H1 (cell line): ENCODE measurements at regions not wholly inside any gene's neighbourhood (a gene's known extent, or its start where the extent isn't known, plus 50 kb on each side); places are given as distances from the start of the nearest gene placed in this dataset.

Experiments
- CTCF ChIA-PET: fragments of 300-600 bp; sonication (Branson Sonifier 250); formaldehyde crosslinking; loops from one replicate; lab custom pipeline; 2021; ENCODE audit not compliant: partially characterized antibody; lab: Charles Lee
- POLR2A ChIA-PET: fragments of 300-600 bp; sonication (Branson Sonifier 250); formaldehyde crosslinking; loops from one replicate; lab custom pipeline; 2021; ENCODE audit warnings: inconsistent platforms; ENCODE audit not compliant: partially characterized antibody; lab: Charles Lee
- DNase-seq, 2 experiments: peaks; one replicate each; pipeline versions ENCODE4 v3.0.0 to v3.0.0-alpha.2; 2010 to 2022; ENCODE audit warnings: low spot score in 2 of 2, low read depth in 1 of 2, mixed read lengths in 1 of 2
- FAIRE-seq: peaks from 2 replicates; lab custom pipeline; 2011; peaks lifted over from hg19 to GRCh38; lab: Jason Lieb, UNC
- H2AFZ ChIP-seq: 2 replicates; pipeline ENCODE4 v1.8.1; 2012; ENCODE audit warnings: low read length, inconsistent platforms
- H2AK5ac ChIP-seq: 2 replicates; pipeline ENCODE4 v1.6.1; 2013; ENCODE audit warnings: low read depth, low read length
- H2BK120ac ChIP-seq: replicated peaks from 2 replicates; pipeline ENCODE3; 2013; ENCODE audit warnings: low read depth, low read length, inconsistent platforms
- H2BK12ac ChIP-seq: 2 replicates; pipeline ENCODE4 v1.6.1; 2013; ENCODE audit warnings: low read depth, low read length
- H2BK15ac ChIP-seq: 2 replicates; pipeline ENCODE4 v1.6.1; 2013; ENCODE audit warnings: low read length
- H2BK20ac ChIP-seq: 2 replicates; pipeline ENCODE4 v1.6.1; 2013; ENCODE audit warnings: low read length
- H2BK5ac ChIP-seq: 2 replicates; pipeline ENCODE4 v1.6.1; 2013; ENCODE audit warnings: low read depth, low read length
- H3K14ac ChIP-seq: 2 replicates; pipeline ENCODE4 v1.6.1; 2013; ENCODE audit warnings: inconsistent platforms; ENCODE audit not compliant: insufficient read length
- H3K18ac ChIP-seq: 2 replicates; pipeline ENCODE4 v1.6.1; 2013; ENCODE audit warnings: low read length; ENCODE audit errors: extremely low read depth
- H3K23ac ChIP-seq: 2 replicates; pipeline ENCODE4 v1.6.1; 2013; ENCODE audit warnings: inconsistent platforms; ENCODE audit not compliant: insufficient read length
- H3K23me2 ChIP-seq: 2 replicates; pipeline ENCODE4 v1.6.1; 2013; ENCODE audit warnings: low read depth, low read length
- H3K27ac ChIP-seq: 2 replicates; pipeline ENCODE4 v1.6.1; 2011; ENCODE audit warnings: low read depth, low read length, inconsistent platforms
- H3K27me3 ChIP-seq, 4 experiments: replicated peaks in 1 of 4; 1 replicate in 1 of 4; 2 replicates in 3 of 4; pipeline versions ENCODE4 v1.6.1 to v1.8.1; 2011 to 2013; ENCODE audit warnings: low read length in 3 of 4, mild to moderate bottlenecking in 3 of 4, inconsistent platforms in 2 of 4, mixed read lengths in 2 of 4, moderate library complexity in 1 of 4; ENCODE audit not compliant: control insufficient read depth in 3 of 4, insufficient read depth in 3 of 4; ENCODE audit errors: extremely low read depth in 1 of 4
- H3K36me3 ChIP-seq, 4 experiments: 2 replicates each; pipeline versions ENCODE4 v1.6.1 to v1.8.1; 2011 to 2013; ENCODE audit warnings: mild to moderate bottlenecking in 4 of 4, low read length in 3 of 4, moderate library complexity in 2 of 4, control low read depth in 1 of 4, inconsistent platforms in 1 of 4; ENCODE audit not compliant: insufficient read depth in 4 of 4, control insufficient read depth in 2 of 4
- H3K4ac ChIP-seq: replicated peaks from 2 replicates; pipeline ENCODE3; 2013; ENCODE audit warnings: low read length, low read depth, mixed read lengths, inconsistent platforms; ENCODE audit not compliant: insufficient read length
- H3K4me1 ChIP-seq, 4 experiments: replicated peaks in 1 of 4; 1 replicate in 1 of 4; 2 replicates in 3 of 4; pipeline versions ENCODE4 v1.6.1 to v1.8.1; 2011 to 2013; ENCODE audit warnings: low read length in 3 of 4, inconsistent platforms in 2 of 4, mixed read lengths in 1 of 4; ENCODE audit not compliant: insufficient read depth in 4 of 4, control insufficient read depth in 3 of 4
- H3K4me2 ChIP-seq, 2 experiments: 2 replicates each; pipeline versions ENCODE4 v1.6.1 to v1.8.1; 2011 to 2013; ENCODE audit warnings: low read depth in 2 of 2, low read length in 2 of 2, control low read depth in 1 of 2, inconsistent platforms in 1 of 2, mild to moderate bottlenecking in 1 of 2; ENCODE audit not compliant: insufficient read depth in 1 of 2
- H3K4me3 ChIP-seq, 4 experiments: fragments of 200-600, 300-600 bp in 1 of 4; sonication (generic), shearing (Covaris generic), sonication (Bioruptor Twin) in 1 of 4; 2 replicates each; pipeline versions ENCODE4 v1.5.1 to v1.8.1; 2011 to 2016; ENCODE audit warnings: low read length in 4 of 4, low read depth in 3 of 4, control low read depth in 2 of 4, inconsistent platforms in 2 of 4, mild to moderate bottlenecking in 2 of 4, mixed read lengths in 1 of 4, moderate library complexity in 1 of 4; ENCODE audit not compliant: insufficient read depth in 2 of 4; ENCODE audit errors: extremely low read depth in 1 of 4
- H3K56ac ChIP-seq: replicated peaks from 2 replicates; pipeline ENCODE3; 2013; ENCODE audit warnings: low read depth, mild to moderate bottlenecking, mixed read lengths, low read length, inconsistent platforms; ENCODE audit not compliant: insufficient read length
- H3K79me1 ChIP-seq: 2 replicates; pipeline ENCODE4 v1.6.1; 2013; ENCODE audit warnings: low read depth, low read length, control low read depth
- H3K79me2 ChIP-seq, 2 experiments: 2 replicates each; pipeline versions ENCODE4 v1.6.1 to v1.8.1; 2012 to 2013; ENCODE audit warnings: low read length in 2 of 2, mild to moderate bottlenecking in 2 of 2, inconsistent platforms in 1 of 2; ENCODE audit not compliant: insufficient read depth in 2 of 2, control insufficient read depth in 1 of 2
- H3K9ac ChIP-seq, 4 experiments: replicated peaks in 1 of 4; 1 replicate in 1 of 4; 2 replicates in 3 of 4; pipeline versions ENCODE4 v1.6.1 to v1.8.1; 2011 to 2013; ENCODE audit warnings: low read depth in 3 of 4, low read length in 3 of 4, control low read depth in 2 of 4, mild to moderate bottlenecking in 2 of 4, moderate library complexity in 2 of 4, inconsistent platforms in 1 of 4; ENCODE audit errors: extremely low read depth in 1 of 4
- H3K9me3 ChIP-seq, 2 experiments: 2 replicates each; pipeline versions ENCODE4 v1.6.1 to v1.8.1; 2012 to 2013; ENCODE audit warnings: mild to moderate bottlenecking in 2 of 2, moderate library complexity in 2 of 2, control low read depth in 1 of 2, inconsistent platforms in 1 of 2, low read depth in 1 of 2, low read length in 1 of 2, mixed read lengths in 1 of 2; ENCODE audit not compliant: insufficient read depth in 2 of 2
- H4K20me1 ChIP-seq, 2 experiments: replicated peaks in 1 of 2; 2 replicates each; pipeline versions ENCODE3 to v1.8.1; 2011 to 2013; ENCODE audit warnings: inconsistent platforms in 2 of 2, low read length in 2 of 2, mild to moderate bottlenecking in 1 of 2; ENCODE audit not compliant: insufficient read depth in 2 of 2, control insufficient read depth in 1 of 2
- H4K5ac ChIP-seq: 2 replicates; pipeline ENCODE4 v1.6.1; 2013; ENCODE audit warnings: low read length, low read depth, mixed read lengths, inconsistent platforms; ENCODE audit not compliant: insufficient read length
- H4K8ac ChIP-seq: 2 replicates; pipeline ENCODE4 v1.8.0; 2013; ENCODE audit warnings: mild to moderate bottlenecking, moderate library complexity, low read length, inconsistent platforms; ENCODE audit not compliant: insufficient read depth; ENCODE audit errors: extremely low read depth
- H4K91ac ChIP-seq: replicated peaks from 2 replicates; pipeline ENCODE3; 2013; ENCODE audit warnings: low read length, mixed read lengths, inconsistent platforms; ENCODE audit not compliant: insufficient read length
- BACH1 ChIP-seq: IDR thresholded peaks from 2 replicates; pipeline ENCODE4 v1.6.1; 2012; ENCODE audit warnings: low read length, improper control_type of control experiment
- CEBPB ChIP-seq: IDR thresholded peaks from 2 replicates; pipeline ENCODE4 v1.6.1; 2012; ENCODE audit warnings: low read depth, low read length
- CHD2 ChIP-seq: IDR thresholded peaks from 2 replicates; pipeline ENCODE4 v1.6.1; 2012; ENCODE audit warnings: low read length, improper control_type of control experiment
- CREB1 ChIP-seq: IDR thresholded peaks from 2 replicates; pipeline ENCODE4 v1.6.1; 2012; ENCODE audit warnings: inconsistent platforms
- EGR1 ChIP-seq: IDR thresholded peaks from 2 replicates; pipeline ENCODE4 v1.6.1; 2011; ENCODE audit warnings: low read depth, low read length, borderline replicate concordance
- GTF2F1 ChIP-seq: IDR thresholded peaks from 2 replicates; pipeline ENCODE4 v1.6.1; 2012; ENCODE audit warnings: low read depth, low read length, improper control_type of control experiment, borderline replicate concordance
- HDAC6 ChIP-seq: IDR thresholded peaks from one replicate; pipeline ENCODE4 v1.7.1; 2012; ENCODE audit warnings: low read depth, mild to moderate bottlenecking, inconsistent platforms, low read length, moderate library complexity
- NRF1 ChIP-seq: IDR thresholded peaks from 2 replicates; pipeline ENCODE4 v1.6.1; 2011; ENCODE audit warnings: mild to moderate bottlenecking, low read depth, low read length, improper control_type of control experiment
- POLR2A ChIP-seq, 2 experiments: IDR thresholded peaks; 1 replicate in 1 of 2; 2 replicates in 1 of 2; pipeline ENCODE4 v1.6.1; 2011; ENCODE audit warnings: low read depth in 2 of 2, low read length in 2 of 2, mild to moderate bottlenecking in 2 of 2; ENCODE audit errors: control extremely low read depth in 1 of 2
- RAD21 ChIP-seq, 2 experiments: IDR thresholded peaks in 1 of 2; conservative IDR thresholded peaks in 1 of 2; 2 replicates each; pipeline ENCODE4 v1.6.1; 2011; ENCODE audit warnings: low read depth in 2 of 2, low read length in 2 of 2, improper control_type of control experiment in 1 of 2, inconsistent platforms in 1 of 2, mild to moderate bottlenecking in 1 of 2, moderate library complexity in 1 of 2
- RBBP5 ChIP-seq: IDR thresholded peaks from 2 replicates; pipeline ENCODE4 v1.7.1; 2012; ENCODE audit warnings: low read depth, mild to moderate bottlenecking, inconsistent platforms, low read length, moderate library complexity, borderline replicate concordance
- RFX5 ChIP-seq: IDR thresholded peaks from 2 replicates; pipeline ENCODE4 v1.6.1; 2011; ENCODE audit warnings: low read depth, low read length, improper control_type of control experiment, borderline replicate concordance
- RXRA ChIP-seq: IDR thresholded peaks from 2 replicates; pipeline ENCODE4 v1.6.1; 2011; ENCODE audit warnings: low read depth, mild to moderate bottlenecking, low read length, moderate library complexity; ENCODE audit not compliant: insufficient read depth
- SAP30 ChIP-seq: fragments of 300-600 bp; sonication (generic); IDR thresholded peaks from 2 replicates; pipeline ENCODE4 v1.7.1; 2012; ENCODE audit warnings: low read length, moderate library complexity, mild to moderate bottlenecking, inconsistent platforms; ENCODE audit not compliant: insufficient read depth, insufficient replicate concordance
- TAF7 ChIP-seq: optimal IDR thresholded peaks from 2 replicates; pipeline ENCODE3; 2011; ENCODE audit warnings: low read depth, mild to moderate bottlenecking, inconsistent platforms, low read length, moderate library complexity, borderline replicate concordance
- ZNF274 ChIP-seq: IDR thresholded peaks from 2 replicates; pipeline ENCODE4 v1.7.0; 2012; ENCODE audit warnings: low read length, borderline replicate concordance; ENCODE audit errors: extremely low read depth
- WGBS, 2 experiments: shearing (Covaris generic) in 1 of 2; methylation state at CpG; one replicate each; pipeline versions ENCODE4 v1.1.6 to v1.1.7; 2013 to 2015; ENCODE audit warnings: low lambda C conversion rate in 2 of 2, mixed read lengths in 2 of 2, inconsistent platforms in 1 of 2, low coverage in 1 of 2, missing lambda C conversion rate in 1 of 2; ENCODE audit not compliant: insufficient replicate concordance in 2 of 2, insufficient coverage in 1 of 2, insufficient read length in 1 of 2; ENCODE audit errors: extremely low coverage in 1 of 2, missing lambda C conversion rate in 1 of 2; 5-methylcytosine and 5-hydroxymethylcytosine counted together

DNA sequence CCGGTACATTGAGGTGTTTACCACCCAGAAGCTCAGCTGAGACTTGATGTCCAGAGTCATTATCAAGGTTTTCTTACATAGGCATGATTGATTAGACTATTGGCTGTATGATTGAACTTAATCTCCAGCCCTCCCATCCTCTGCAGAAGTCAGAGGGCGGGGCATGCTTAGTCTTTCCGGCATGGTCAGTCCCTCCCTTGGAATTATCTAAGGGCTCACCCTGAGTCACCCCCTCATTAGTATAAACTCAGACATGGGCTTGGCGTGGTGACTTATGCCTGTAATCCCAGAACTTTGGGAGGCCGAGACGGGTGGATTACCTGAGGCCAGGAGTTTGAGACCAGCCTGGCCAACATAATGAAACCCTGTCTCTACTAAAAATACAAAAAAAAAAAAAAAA, 243.9 kb downstream of the VAPA start:
- H3K9me3 ChIP-seq, result 0 out of 4 replicates have a peak, but pooled peaks cover 0 to 6% of the 10 kb centered on the region in 2 experiments
- H3K14ac ChIP-seq, result no peak overlapping the region
- no peaks in the 10 kb centered on the region for H3K23me2 ChIP-seq
- H4K5ac ChIP-seq, result no peak overlapping the region
- no peak overlapping the region for H3K56ac ChIP-seq
- WGBS, 2 experiments, result 95% methylated on average over 6 of the region's 6 CpGs; no CpG with 5 or more reads in 1 of the 2 experiments
- H2AFZ ChIP-seq, result no peak overlapping the region
- no peak for DNase-seq
- H3K4me2 ChIP-seq, result no peak overlapping the region
- H2BK12ac ChIP-seq, result no peak overlapping the region
- no peaks in the 10 kb centered on the region for H3K79me2 ChIP-seq
- no peak overlapping the region for H2BK20ac ChIP-seq
- ChIA-PET CTCF (no interaction called here), POLR2A (no interaction called here)
- no peak overlapping the region for H2BK5ac ChIP-seq
- no peak overlapping the region for H3K27ac ChIP-seq
- no peak overlapping the region for H3K4me3 ChIP-seq
- no peaks in the 10 kb centered on the region for H3K36me3 ChIP-seq
- no peak overlapping the region for H4K8ac ChIP-seq
- no peak overlapping the region for H3K9ac ChIP-seq
- no peak overlapping the region for H3K23ac ChIP-seq
- no peak overlapping the region for H2AK5ac ChIP-seq
- no peak overlapping the region for H4K91ac ChIP-seq
- H2BK15ac ChIP-seq, result no peak overlapping the region
- no peaks in the 10 kb centered on the region for H4K20me1 ChIP-seq
- no peak for FAIRE-seq
- H3K79me1 ChIP-seq, result no peaks in the 10 kb centered on the region
- no peak overlapping the region for H3K4ac ChIP-seq
- no peaks in the 10 kb centered on the region for H3K4me1 ChIP-seq
- H3K18ac ChIP-seq, result no peak overlapping the region
- no peaks in the 10 kb centered on the region for H3K27me3 ChIP-seq
- no peak overlapping the region for H2BK120ac ChIP-seq
- TF ChIP-seq BACH1 (no peak), CREB1 (no peak), CEBPB (no peak), RAD21 (IDR thresholded peaks at IDR 0.05 in 1 of 2, conservative IDR thresholded peaks at IDR 0.05 in 1 of 2; ENCODE audit: low read depth in 2 of 2, low read length in 2 of 2) (no peak), TAF7 (no peak), NRF1 (no peak), EGR1 (no peak), RBBP5 (no peak), ZNF274 (no peak), RXRA (no peak), HDAC6 (no peak), CHD2 (no peak), SAP30 (no peak), POLR2A (IDR thresholded peaks at IDR 0.05; ENCODE audit: control extremely low read depth in 1 of 2, low read depth in 2 of 2, low read length in 2 of 2) (no peak), GTF2F1 (no peak), RFX5 (no peak)
